Inflammatory macrophage treated with lipopolysaccharide for 1 hour (primary cell): ENCODE measurements at regions not wholly inside any gene's neighbourhood (a gene's known extent, or its start where the extent isn't known, plus 50 kb on each side); places are given as distances from the start of the nearest gene placed in this dataset.
A peak's percentile ranks its signal among the peaks of the same experiment; 100 is the strongest.

Source experiments
- DNase-seq, 2 donors: peaks; one replicate each; pipeline ENCODE4 v3.0.0-alpha.2; 2020 to 2022

- no peak for DNase-seq
Observed at GRCh38 chr6:138008791-138009190, 98.4 kb downstream of the PERP start.

- DNase-seq, result no peak
Observed at GRCh38 chr6:138011413-138011812, 95.8 kb downstream of the PERP start.

- no peak for DNase-seq
Observed at GRCh38 chr6:138012682-138013081, 94.5 kb downstream of the PERP start.

- DNase-seq, result no peak
Observed at GRCh38 chr6:138013959-138014358, 93.3 kb downstream of the PERP start.

- peak; percentile 57 to 71 for DNase-seq
Observed at GRCh38 chr6:138017166-138017757, 90.0 kb downstream of the PERP start.

- DNase-seq, result no peak
Observed at GRCh38 chr6:138018297-138018696, 88.9 kb downstream of the PERP start.

GRCh38 chr6:138025528-138025978 is 81.7 kb downstream of the PERP start:
- DNase-seq, result no peak

- DNase-seq, result no peak
Observed at GRCh38 chr6:138026342-138026741, 80.9 kb downstream of the PERP start.

GRCh38 chr6:138028893-138029292 is 78.3 kb downstream of the PERP start:
- no peak for DNase-seq

GRCh38 chr6:138030872-138031271 is 76.3 kb downstream of the PERP start:
- no peak for DNase-seq

GRCh38 chr6:138031417-138031816 is 75.8 kb downstream of the PERP start:
- DNase-seq, result no peak

- no peak for DNase-seq
Observed at GRCh38 chr6:138031850-138032249, 75.4 kb downstream of the PERP start.

GRCh38 chr6:138032571-138032970 is 74.6 kb downstream of the PERP start:
- DNase-seq, result no peak

- no peak for DNase-seq
Observed at GRCh38 chr6:138034229-138034628, 73.0 kb downstream of the PERP start.

GRCh38 chr6:138035070-138035469 is 72.1 kb downstream of the PERP start:
- DNase-seq, result no peak

- no peak for DNase-seq
Observed at GRCh38 chr6:138036111-138036510, 71.1 kb downstream of the PERP start.

- no peak for DNase-seq
Observed at GRCh38 chr6:138037009-138037504, 70.2 kb downstream of the PERP start.

- no peak for DNase-seq
Observed at GRCh38 chr6:138038142-138038870, 68.9 kb downstream of the PERP start.
